GM21717 (cell line): ENCODE measurements at regions not wholly inside any gene's neighbourhood (a gene's known extent, or its start where the extent isn't known, plus 50 kb on each side); places are given as distances from the start of the nearest gene placed in this dataset.

Source experiments
- ATAC-seq: cut with Tn5 transposase; IDR thresholded peaks from one replicate; pipeline ENCODE4 v1.9.1; 2021; ENCODE audit warnings: mild to moderate bottlenecking, moderate library complexity; ENCODE audit not compliant: unreplicated experiment

- ATAC-seq, result no peak
These were observed 130.5 kb downstream of the EDN1 start for GRCh38 chr6:12420626-12421025.

GRCh38 chr6:12421596-12421995 is 131.4 kb downstream of the EDN1 start:
- no peak for ATAC-seq

- no peak for ATAC-seq
These were observed 132.7 kb downstream of the EDN1 start for GRCh38 chr6:12422848-12423247.

- no peak for ATAC-seq
These were observed 133.7 kb downstream of the EDN1 start for GRCh38 chr6:12423832-12424231.

- ATAC-seq, result no peak
These were observed 136.0 kb downstream of the EDN1 start for GRCh38 chr6:12426121-12426520.

GRCh38 chr6:12431023-12431422 is 140.9 kb downstream of the EDN1 start:
- no peak for ATAC-seq

GRCh38 chr6:12436224-12436623 is 146.1 kb downstream of the EDN1 start:
- ATAC-seq, result no peak

GRCh38 chr6:12436683-12437082 is 146.5 kb downstream of the EDN1 start:
- no peak for ATAC-seq

GRCh38 chr6:12439296-12439695 is 149.1 kb downstream of the EDN1 start:
- ATAC-seq, result no peak

- no peak for ATAC-seq
These were observed 150.8 kb downstream of the EDN1 start for GRCh38 chr6:12440981-12441380.

GRCh38 chr6:12442455-12442854 is 152.3 kb downstream of the EDN1 start:
- ATAC-seq, result no peak

GRCh38 chr6:12446394-12446793 is 156.2 kb downstream of the EDN1 start:
- no peak for ATAC-seq

- ATAC-seq, result no peak
These were observed 159.3 kb downstream of the EDN1 start for GRCh38 chr6:12449447-12449846.

- no peak for ATAC-seq
These were observed 160.3 kb downstream of the EDN1 start for GRCh38 chr6:12450467-12450866.

- ATAC-seq, result no peak
These were observed 166.2 kb downstream of the EDN1 start for GRCh38 chr6:12456343-12456742.

- no peak for ATAC-seq
These were observed 166.9 kb downstream of the EDN1 start for GRCh38 chr6:12457094-12457493.

- no peak for ATAC-seq
These were observed 168.4 kb downstream of the EDN1 start for GRCh38 chr6:12458558-12458957.

GRCh38 chr6:12459945-12460661 is 169.9 kb downstream of the EDN1 start:
- ATAC-seq, result no peak

GRCh38 chr6:12467706-12468670 is 177.8 kb downstream of the EDN1 start:
- no peak for ATAC-seq

- ATAC-seq, result no peak
These were observed 182.5 kb downstream of the EDN1 start for GRCh38 chr6:12472601-12473038.

- ATAC-seq, result no peak
These were observed 183.3 kb downstream of the EDN1 start for GRCh38 chr6:12473494-12473893.
